ENCODE measurements at regions not wholly inside any gene's neighbourhood (a gene's known extent, or its start where the extent isn't known, plus 50 kb on each side); places are given as distances from the start of the nearest gene placed in this dataset.

DNA sequence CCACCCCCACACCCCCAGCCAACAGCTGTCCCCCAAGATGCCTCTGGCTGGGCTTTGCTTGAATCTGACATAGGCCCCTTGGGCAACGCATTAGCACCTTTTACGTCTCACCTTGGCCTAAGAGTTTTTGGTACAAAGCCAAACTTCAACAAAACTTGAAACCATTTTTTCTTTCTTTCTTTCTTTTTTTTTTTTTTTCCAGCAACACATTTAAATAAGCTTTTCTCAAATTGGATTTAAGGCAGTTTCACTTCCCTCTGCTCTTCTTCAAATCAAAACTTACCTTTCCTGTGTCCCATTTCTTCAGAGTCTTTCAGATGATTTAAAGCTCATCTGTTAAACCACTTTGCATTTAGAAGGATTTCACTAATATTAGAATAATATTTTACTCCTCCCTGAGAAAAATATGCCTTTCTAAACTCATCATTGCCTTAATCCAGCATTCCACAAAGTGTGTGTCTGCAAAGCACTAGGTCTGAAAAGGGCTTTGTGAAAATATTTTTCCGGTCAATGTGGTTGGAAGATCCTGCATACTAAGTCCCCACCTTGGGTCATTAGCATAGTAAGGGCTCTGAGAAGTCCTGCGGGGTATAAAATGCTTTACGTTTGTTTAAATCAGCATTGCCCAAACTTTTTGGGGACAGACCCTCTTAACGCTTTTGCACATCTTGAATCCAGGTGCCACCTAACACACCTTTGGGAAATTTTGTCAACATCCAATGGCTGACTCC is 217.0 kb downstream of the TLE3 start:
- peaks cover 59% of the 10 kb centered on the region for H3K4me1 ChIP-seq (ENCODE audit: insufficient read depth, low read length, poor library complexity, severe bottlenecking)
- H3K4me3 ChIP-seq (ENCODE audit: low read depth, low read length, poor library complexity, severe bottlenecking): peak overlapping the region; percentile 62
- peak overlapping the region; percentile 11; the same call in 1 of the 2 replicates for H2AFZ ChIP-seq (ENCODE audit: low read length)
- no peaks in the 10 kb centered on the region for H3K9me2 ChIP-seq (ENCODE audit: insufficient read depth, low read length)
- H3K27ac ChIP-seq (ENCODE audit: low read depth, low read length, poor library complexity, severe bottlenecking): peak overlapping the region; percentile 91
- no peaks in the 10 kb centered on the region for H3K79me2 ChIP-seq (ENCODE audit: insufficient read depth, low read depth, low read length)
- POLR2A ChIA-PET: interaction anchor here (0.6 to 0.9 kb wide), 7 partner anchors 8 to 160 kb away, joined by 3 to 7 read pairs (median 3); no protein-coding TSS in a partner anchor
- H3K9me3 ChIP-seq (ENCODE audit: low read length): no peaks in the 10 kb centered on the region
- peak overlapping the region; percentile 91 for H3K4me2 ChIP-seq (ENCODE audit: low read length)
- H3K36me3 ChIP-seq (ENCODE audit: insufficient read depth, low read length): no peaks in the 10 kb centered on the region
- CTCF ChIA-PET (ENCODE audit: unreplicated experiment): no interaction called here
- H4K20me1 ChIP-seq (ENCODE audit: insufficient read depth, low read length): no peaks in the 10 kb centered on the region
- TF ChIP-seq, protein P1, sequence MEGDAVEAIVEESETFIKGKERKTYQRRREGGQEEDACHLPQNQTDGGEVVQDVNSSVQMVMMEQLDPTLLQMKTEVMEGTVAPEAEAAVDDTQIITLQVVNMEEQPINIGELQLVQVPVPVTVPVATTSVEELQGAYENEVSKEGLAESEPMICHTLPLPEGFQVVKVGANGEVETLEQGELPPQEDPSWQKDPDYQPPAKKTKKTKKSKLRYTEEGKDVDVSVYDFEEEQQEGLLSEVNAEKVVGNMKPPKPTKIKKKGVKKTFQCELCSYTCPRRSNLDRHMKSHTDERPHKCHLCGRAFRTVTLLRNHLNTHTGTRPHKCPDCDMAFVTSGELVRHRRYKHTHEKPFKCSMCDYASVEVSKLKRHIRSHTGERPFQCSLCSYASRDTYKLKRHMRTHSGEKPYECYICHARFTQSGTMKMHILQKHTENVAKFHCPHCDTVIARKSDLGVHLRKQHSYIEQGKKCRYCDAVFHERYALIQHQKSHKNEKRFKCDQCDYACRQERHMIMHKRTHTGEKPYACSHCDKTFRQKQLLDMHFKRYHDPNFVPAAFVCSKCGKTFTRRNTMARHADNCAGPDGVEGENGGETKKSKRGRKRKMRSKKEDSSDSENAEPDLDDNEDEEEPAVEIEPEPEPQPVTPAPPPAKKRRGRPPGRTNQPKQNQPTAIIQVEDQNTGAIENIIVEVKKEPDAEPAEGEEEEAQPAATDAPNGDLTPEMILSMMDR (conservative IDR thresholded peaks at IDR 0.05; ENCODE audit: low read length): no peak
- TF ChIP-seq EZH2phosphoT487 (IDR thresholded peaks at IDR 0.05; ENCODE audit: borderline replicate concordance, low read depth, low read length): no peak
- intact Hi-C loops (cut with micrococcal nuclease; ENCODE audit: unreplicated experiment): loop anchor here (1.0 to 5.0 kb wide), 4 partner anchors 99 to 217 kb away; partner anchors contain the start of gene TLE3
- BruUV-seq (replicated peaks): no TSS peak
- peak; percentile 79 for DNase-seq (ENCODE audit: low spot score)

DNA sequence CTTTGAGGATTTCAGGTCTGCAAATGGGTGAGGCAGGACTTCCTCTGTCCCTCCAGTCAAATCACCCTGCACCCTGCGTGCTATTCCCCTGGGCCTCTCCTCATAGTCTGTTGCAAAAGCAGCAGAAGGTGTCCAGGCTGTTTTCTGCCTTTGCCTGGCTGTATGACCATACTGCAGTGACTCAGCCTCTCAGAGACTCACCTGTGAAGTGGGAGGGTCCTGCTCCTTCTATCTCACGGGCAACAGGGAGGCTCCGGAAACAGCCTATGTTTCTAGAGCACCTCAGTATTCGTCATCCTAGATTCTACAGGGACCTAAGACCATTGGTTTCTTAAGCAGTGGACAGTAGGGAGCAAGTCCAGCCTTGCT is 216.4 kb downstream of the TLE3 start:
- intact Hi-C loops (cut with micrococcal nuclease; ENCODE audit: unreplicated experiment): loop anchor here (1.0 to 5.0 kb wide), 4 partner anchors 98 to 216 kb away; partner anchors contain the start of gene TLE3
- peaks cover 59% of the 10 kb centered on the region for H3K4me1 ChIP-seq (ENCODE audit: insufficient read depth, low read length, poor library complexity, severe bottlenecking)
- TF ChIP-seq, protein P1 (conservative IDR thresholded peaks at IDR 0.05; ENCODE audit: low read length): no peak
- no peak for TF ChIP-seq EZH2phosphoT487 (IDR thresholded peaks at IDR 0.05; ENCODE audit: borderline replicate concordance, low read depth, low read length)
- H3K4me3 ChIP-seq (ENCODE audit: low read depth, low read length, poor library complexity, severe bottlenecking): peak overlapping the region; percentile 62
- H3K4me2 ChIP-seq (ENCODE audit: low read length): peak overlapping the region; percentile 91
- no TSS peak for BruUV-seq (replicated peaks)
- no peak overlapping the region; the same call in 1 of the 2 replicates for H2AFZ ChIP-seq (ENCODE audit: low read length)
- DNase-seq (ENCODE audit: low spot score): peak; percentile 84
- ChIA-PET CTCF (ENCODE audit: unreplicated experiment) (no interaction called here), POLR2A (interaction anchor here (0.9 to 1.6 kb wide), 2 partner anchors 77 to 134 kb away, joined by 3 to 4 read pairs; no protein-coding TSS in a partner anchor)
- no peaks in the 10 kb centered on the region for H3K36me3 ChIP-seq (ENCODE audit: insufficient read depth, low read length)
- no peaks in the 10 kb centered on the region for H4K20me1 ChIP-seq (ENCODE audit: insufficient read depth, low read length)
- H3K79me2 ChIP-seq (ENCODE audit: insufficient read depth, low read depth, low read length): no peaks in the 10 kb centered on the region
- H3K27ac ChIP-seq (ENCODE audit: low read depth, low read length, poor library complexity, severe bottlenecking): peak overlapping the region; percentile 91
- no peaks in the 10 kb centered on the region for H3K9me2 ChIP-seq (ENCODE audit: insufficient read depth, low read length)
- H3K9me3 ChIP-seq (ENCODE audit: low read length): no peaks in the 10 kb centered on the region

DNA sequence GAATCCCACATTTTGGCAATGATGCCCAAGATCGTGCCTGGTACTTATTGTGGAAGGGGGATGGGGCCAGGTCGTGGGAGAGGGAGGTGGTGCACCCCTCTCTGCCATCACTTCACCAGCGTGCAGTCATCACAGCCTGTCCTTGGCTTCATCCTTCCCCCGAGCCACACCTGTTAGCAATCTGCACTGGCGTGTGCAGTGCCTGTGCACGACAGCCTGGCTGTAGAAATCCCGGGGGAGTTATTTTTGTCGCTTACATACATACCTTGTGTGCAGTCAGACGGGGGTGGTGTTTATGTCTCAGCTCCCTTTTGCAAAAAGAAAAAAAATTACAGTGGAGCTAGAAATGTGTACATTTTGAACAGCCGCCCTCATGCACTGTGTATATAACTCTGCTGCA is 216.0 kb downstream of the TLE3 start:
- Histone ChIP-seq H2AFZ (ENCODE audit: low read length) (peak overlapping the region; percentile 15; the same call in 1 of the 2 replicates), H3K4me1 (ENCODE audit: insufficient read depth, low read length, poor library complexity, severe bottlenecking) (peaks cover 59% of the 10 kb centered on the region), H3K9me3 (ENCODE audit: low read length) (no peaks in the 10 kb centered on the region), H3K4me2 (ENCODE audit: low read length) (peak overlapping the region; percentile 91), H3K9me2 (ENCODE audit: insufficient read depth, low read length) (no peaks in the 10 kb centered on the region), H4K20me1 (ENCODE audit: insufficient read depth, low read length) (no peaks in the 10 kb centered on the region), H3K27ac (ENCODE audit: low read depth, low read length, poor library complexity, severe bottlenecking) (peak overlapping the region; percentile 91), H3K36me3 (ENCODE audit: insufficient read depth, low read length) (no peaks in the 10 kb centered on the region), H3K4me3 (ENCODE audit: low read depth, low read length, poor library complexity, severe bottlenecking) (peak overlapping the region; percentile 62), H3K79me2 (ENCODE audit: insufficient read depth, low read depth, low read length) (no peaks in the 10 kb centered on the region)
- no peak for TF ChIP-seq EZH2phosphoT487 (IDR thresholded peaks at IDR 0.05; ENCODE audit: borderline replicate concordance, low read depth, low read length)
- TF ChIP-seq, protein P1 (conservative IDR thresholded peaks at IDR 0.05; ENCODE audit: low read length): no peak; the same call in 1 of the 2 replicates
- BruUV-seq (replicated peaks): no TSS peak
- intact Hi-C loops (cut with micrococcal nuclease; ENCODE audit: unreplicated experiment): loop anchor here (1.0 to 5.0 kb wide), 4 partner anchors 98 to 216 kb away; partner anchors contain the start of gene TLE3
- ChIA-PET CTCF (ENCODE audit: unreplicated experiment) (interaction anchor here (0.6 kb wide), 1 partner anchor 150 kb away, joined by 3 read pairs; no protein-coding TSS in a partner anchor), POLR2A (interaction anchor here (0.9 to 1.6 kb wide), 3 partner anchors 33 to 133 kb away, joined by 3 to 5 read pairs (median 4); no protein-coding TSS in a partner anchor)
- peak; percentile 99 for DNase-seq (ENCODE audit: low spot score)
